HG03520 (cell line): ENCODE measurements at regions not wholly inside any gene's neighbourhood (a gene's known extent, or its start where the extent isn't known, plus 50 kb on each side); places are given as distances from the start of the nearest gene placed in this dataset.
"Not testable (repeated sequence)": the region's sequence is repeated elsewhere in the genome, so short reads cannot be mapped to it uniquely, and the experiment has no call there.

Experiments
- ATAC-seq: cut with Tn5 transposase; IDR thresholded peaks from one replicate; pipeline ENCODE4 v1.9.1; 2021; ENCODE audit warnings: mild to moderate bottlenecking, moderate library complexity; ENCODE audit not compliant: unreplicated experiment

- ATAC-seq = no peak
These were observed 650.1 kb upstream of the GHITM start for GRCh38 chr10:83489161-83489560.

- ATAC-seq = no peak
These were observed 647.3 kb upstream of the GHITM start for GRCh38 chr10:83492004-83492403.

- no peak for ATAC-seq
These were observed 626.6 kb upstream of the GHITM start for GRCh38 chr10:83512681-83513080.

GRCh38 chr10:83515001-83515400, 624.3 kb upstream of the GHITM start:
- ATAC-seq = no peak

GRCh38 chr10:83516788-83517187, 622.5 kb upstream of the GHITM start:
- ATAC-seq = no peak

GRCh38 chr10:83517456-83517855, 621.9 kb upstream of the GHITM start:
- ATAC-seq = no peak

- no peak for ATAC-seq
These were observed 620.5 kb upstream of the GHITM start for GRCh38 chr10:83518779-83519178.

- not testable (repeated sequence) for ATAC-seq
These were observed 618.9 kb upstream of the GHITM start for GRCh38 chr10:83520386-83520785.

GRCh38 chr10:83522456-83522855, 616.9 kb upstream of the GHITM start:
- ATAC-seq = no peak

- ATAC-seq = no peak
These were observed 616.4 kb upstream of the GHITM start for GRCh38 chr10:83522881-83523386.

- no peak for ATAC-seq
These were observed 611.4 kb upstream of the GHITM start for GRCh38 chr10:83527934-83528333.

GRCh38 chr10:83533290-83533689, 606.0 kb upstream of the GHITM start:
- ATAC-seq = peak; percentile 88

GRCh38 chr10:83536426-83536825, 602.9 kb upstream of the GHITM start:
- ATAC-seq = no peak

GRCh38 chr10:83538047-83538446, 601.3 kb upstream of the GHITM start:
- no peak for ATAC-seq

- ATAC-seq = peak; percentile 57
These were observed 599.6 kb upstream of the GHITM start for GRCh38 chr10:83539528-83540308.

- ATAC-seq = no peak
These were observed 598.3 kb upstream of the GHITM start for GRCh38 chr10:83541046-83541445.

GRCh38 chr10:83542774-83543411, 596.4 kb upstream of the GHITM start:
- peak; percentile 45 for ATAC-seq

GRCh38 chr10:83543691-83544462, 595.4 kb upstream of the GHITM start:
- no peak for ATAC-seq

- ATAC-seq = no peak
These were observed 593.4 kb upstream of the GHITM start for GRCh38 chr10:83545901-83546391.

- not testable (repeated sequence) for ATAC-seq
These were observed 588.1 kb upstream of the GHITM start for GRCh38 chr10:83551190-83551589.

GRCh38 chr10:83553366-83553765, 585.9 kb upstream of the GHITM start:
- ATAC-seq = no peak
